ENCODE measurements at regions not wholly inside any gene's neighbourhood (a gene's known extent, or its start where the extent isn't known, plus 50 kb on each side); places are given as distances from the start of the nearest gene placed in this dataset.

DNA sequence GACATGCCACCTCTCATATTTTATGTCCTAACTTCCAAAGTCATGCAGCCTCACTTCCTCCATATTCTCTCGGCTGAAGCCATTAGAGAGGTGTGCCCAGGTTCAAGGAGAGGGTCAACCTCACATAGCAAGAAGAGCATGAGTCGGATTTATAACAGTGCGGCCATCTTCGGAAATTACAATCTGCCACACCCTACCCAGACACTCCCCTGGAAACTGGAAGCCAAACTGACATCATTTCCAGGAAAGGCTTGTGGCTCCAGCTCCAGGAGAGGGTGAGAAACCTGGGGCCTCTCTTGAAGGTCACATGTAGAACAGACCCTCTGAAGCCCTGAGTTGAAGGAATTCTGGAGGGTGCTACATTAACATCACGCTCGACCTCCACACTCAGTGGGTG is 73.5 kb downstream of the RRAGC start:
- no peaks in the 10 kb centered on the region for H3K27me3 ChIP-seq (ENCODE audit: control insufficient read depth in 2 of 2, insufficient read depth in 2 of 2, low read length in 2 of 2)
- FAIRE-seq = peak; percentile 67
- BruUV-seq (replicated peaks) = no TSS peak
- TF ChIP-seq TBP (optimal IDR thresholded peaks at IDR 0.05; ENCODE audit: low read depth, low read length) (peak; percentile 35), CREB3 (tag; conservative IDR thresholded peaks at IDR 0.05; ENCODE audit: low read depth) (peak; percentile 58; the same call in 1 of the 2 replicates), SMAD3 (CRISPR knock-in tag; conservative IDR thresholded peaks at IDR 0.05) (peak; percentile 39; the same call in 1 of the 2 replicates), EHMT2 (IDR thresholded peaks at IDR 0.05) (0 out of 2 replicates have a peak, but pooled peaks have one; percentile 6), XRCC3 (IDR thresholded peaks at IDR 0.05) (no peak), NCOA4 (IDR thresholded peaks at IDR 0.05; ENCODE audit: partially characterized antibody) (no peak), SMAD4 (CRISPR knock-in tag; conservative IDR thresholded peaks at IDR 0.05) (peak; percentile 53), RBBP5 (IDR thresholded peaks at IDR 0.05; ENCODE audit: borderline replicate concordance, insufficient read depth, low read length, poor library complexity, severe bottlenecking) (peak; percentile 68), E2F6 (IDR thresholded peaks at IDR 0.05; ENCODE audit: borderline replicate concordance in 1 of 2, extremely low read depth in 1 of 2, insufficient read depth in 1 of 2, insufficient read length in 1 of 2, low read depth in 1 of 2, low read length in 1 of 2, poor library complexity in 1 of 2, severe bottlenecking in 1 of 2) (peak in 1 of 2 experiments; percentile 39), ZNF316 (IDR thresholded peaks at IDR 0.05) (no peak), NR2C2 (CRISPR knock-in tag; IDR thresholded peaks at IDR 0.05) (no peak), NR2C2 (tag; IDR thresholded peaks at IDR 0.05) (peak; percentile 37; the same call in 1 of the 2 replicates), THRB (CRISPR knock-in tag; conservative IDR thresholded peaks at IDR 0.05) (0 out of 2 replicates have a peak, but pooled peaks have one; percentile 11), JUN (IDR thresholded peaks at IDR 0.05; ENCODE audit: borderline replicate concordance, low read depth, low read length) (peak; percentile 44; the same call in 1 of the 2 replicates), JUN (CRISPR knock-in tag; IDR thresholded peaks at IDR 0.05; ENCODE audit: borderline replicate concordance) (0 out of 2 replicates have a peak, but pooled peaks have one; percentile 23), HDAC1 (IDR thresholded peaks at IDR 0.05) (0 out of 4 replicates have a peak, but pooled peaks of 1 of the 2 experiments have one; percentile 6), NFATC3 (IDR thresholded peaks at IDR 0.05) (0 out of 2 replicates have a peak, but pooled peaks have one; percentile 1), MYC (IDR thresholded peaks at IDR 0.05; ENCODE audit: low read depth, low read length) (0 out of 2 replicates have a peak, but pooled peaks have one; percentile 37), MYC (CRISPR knock-in tag; IDR thresholded peaks at IDR 0.05; ENCODE audit: borderline replicate concordance, low read depth) (no peak), ZNF695 (CRISPR knock-in tag; IDR thresholded peaks at IDR 0.05) (no peak), PYGO2 (tag; IDR thresholded peaks at IDR 0.05) (no peak)

More for the DNA sequence above, 73.5 kb downstream of the RRAGC start:
- peak; percentile 49 to 80 (median 62) for DNase-seq (ENCODE audit: extremely low read depth in 1 of 4, low spot score in 3 of 4)
- Histone ChIP-seq H3K27ac (ENCODE audit: extremely low read depth, low read depth, low read length) (peak overlapping the region; percentile 66), H2AFZ (ENCODE audit: low read depth, low read length) (peak overlapping the region; percentile 91), H3K9ac (ENCODE audit: insufficient read depth in 1 of 2, low read depth in 2 of 2, low read length in 2 of 2) (peak overlapping the region; percentile 43 to 65; a peak in 3 of 4 replicates), H3K4me2 (ENCODE audit: insufficient read depth, low read length) (peak overlapping the region; percentile 76), H4K20me1 (replicated peaks; ENCODE audit: control insufficient read depth, insufficient read depth, low read length) (no peaks in the 10 kb centered on the region), H3K9me1 (ENCODE audit: control insufficient read depth, insufficient read depth, low read length) (no peaks in the 10 kb centered on the region), H3K36me3 (ENCODE audit: control insufficient read depth, insufficient read depth, low read length) (no peaks in the 10 kb centered on the region), H3K9me3 (replicated peaks; ENCODE audit: control insufficient read depth, insufficient read depth, low read depth, low read length) (no peaks in the 10 kb centered on the region), H3K79me2 (ENCODE audit: control insufficient read depth, insufficient read depth, low read length) (no peaks in the 10 kb centered on the region), H3K4me3 (no peak overlapping the region), H3K4me1 (replicated peaks in 1 of 2; ENCODE audit: control insufficient read depth in 2 of 2, insufficient read depth in 2 of 2, low read length in 2 of 2) (peaks cover 41 to 71% of the 10 kb centered on the region in 2 experiments)
- ATAC-seq = peak; percentile 66
- in situ Hi-C loops (cut with MboI) (no loop called here), intact Hi-C loops (cut with micrococcal nuclease) (no loop called here)
- 16% methylated on average over 6 of the region's 6 CpGs for WGBS (ENCODE audit: insufficient coverage, low coverage, missing lambda C conversion rate)
- POLR2A ChIA-PET = interaction anchor here (0.5 to 1.8 kb wide), 8 partner anchors 9 to 1663 kb away, joined by 3 to 6 read pairs (median 3); no protein-coding TSS in a partner anchor
- CTCF ChIA-PET (ENCODE audit: low intra/inter-chr PET ratio) = no interaction called here

Data from K562 (cell line).